ENCODE measurements at regions not wholly inside any gene's neighbourhood (a gene's known extent, or its start where the extent isn't known, plus 50 kb on each side); places are given as distances from the start of the nearest gene placed in this dataset.
"Not testable (repeated sequence)": the region's sequence is repeated elsewhere in the genome, so short reads cannot be mapped to it uniquely, and the experiment has no call there.

DNA sequence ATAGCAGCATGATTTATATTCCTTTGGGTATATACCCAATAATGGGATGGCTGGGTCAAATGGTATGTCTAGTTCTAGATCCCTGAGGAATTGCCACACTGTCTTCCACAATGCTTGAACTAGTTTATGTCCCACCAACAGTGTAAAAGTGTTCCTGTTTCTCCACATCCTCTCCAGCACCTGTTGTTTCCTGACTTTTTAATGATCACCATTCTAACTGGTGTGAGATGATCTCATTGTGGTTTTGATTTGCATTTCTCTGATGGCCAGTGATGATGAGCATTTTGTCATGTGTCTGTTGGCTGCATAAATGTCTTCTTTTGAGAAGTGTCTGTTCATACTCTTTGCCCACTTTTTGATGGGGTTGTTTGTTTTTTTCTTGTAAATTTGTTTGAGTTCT lies 54.0 kb upstream of the GPR89A start:
- in situ Hi-C loops (cut with MboI; ENCODE audit: low pct_ligation_motif_present in 1 of 4, low pct_unique_long_range_greater_than_20kb in 1 of 4, low sequenced_read_pairs in 3 of 4); intact Hi-C loops (cut with DNase I; ENCODE audit: low total_unique reads); H3K27ac ChIP-seq; H3K27me3 ChIP-seq; H3K36me3 ChIP-seq; H3K9me3 ChIP-seq; H3K4me1 ChIP-seq; H3K4me3 ChIP-seq; DNase-seq: not testable (repeated sequence)

GRCh38 chr1:145545055-145545454 lies 62.7 kb upstream of the GPR89A start:
- TF ChIP-seq POLR2AphosphoS5 (IDR thresholded peaks at IDR 0.05) = no peak
- TF ChIP-seq POLR2A (IDR thresholded peaks at IDR 0.05) = no peak
- TF ChIP-seq, protein P1, sequence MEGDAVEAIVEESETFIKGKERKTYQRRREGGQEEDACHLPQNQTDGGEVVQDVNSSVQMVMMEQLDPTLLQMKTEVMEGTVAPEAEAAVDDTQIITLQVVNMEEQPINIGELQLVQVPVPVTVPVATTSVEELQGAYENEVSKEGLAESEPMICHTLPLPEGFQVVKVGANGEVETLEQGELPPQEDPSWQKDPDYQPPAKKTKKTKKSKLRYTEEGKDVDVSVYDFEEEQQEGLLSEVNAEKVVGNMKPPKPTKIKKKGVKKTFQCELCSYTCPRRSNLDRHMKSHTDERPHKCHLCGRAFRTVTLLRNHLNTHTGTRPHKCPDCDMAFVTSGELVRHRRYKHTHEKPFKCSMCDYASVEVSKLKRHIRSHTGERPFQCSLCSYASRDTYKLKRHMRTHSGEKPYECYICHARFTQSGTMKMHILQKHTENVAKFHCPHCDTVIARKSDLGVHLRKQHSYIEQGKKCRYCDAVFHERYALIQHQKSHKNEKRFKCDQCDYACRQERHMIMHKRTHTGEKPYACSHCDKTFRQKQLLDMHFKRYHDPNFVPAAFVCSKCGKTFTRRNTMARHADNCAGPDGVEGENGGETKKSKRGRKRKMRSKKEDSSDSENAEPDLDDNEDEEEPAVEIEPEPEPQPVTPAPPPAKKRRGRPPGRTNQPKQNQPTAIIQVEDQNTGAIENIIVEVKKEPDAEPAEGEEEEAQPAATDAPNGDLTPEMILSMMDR (IDR thresholded peaks at IDR 0.05) = no peak
- no peak for TF ChIP-seq EP300 (IDR thresholded peaks at IDR 0.05; ENCODE audit: low read depth)
- Histone ChIP-seq H3K36me3 (no peaks in the 10 kb centered on the region), H3K9me3 (no peaks in the 10 kb centered on the region), H3K4me1 (no peaks in the 10 kb centered on the region), H3K27me3 (peaks cover 9% of the 10 kb centered on the region), H3K27ac (no peak overlapping the region), H3K4me3 (no peak overlapping the region)
- WGBS, 2 donors (ENCODE audit: low coverage in 1 of 2) = 67 to 93% methylated on average over 1 to 2 of the region's 2 CpGs
- intact Hi-C loops (cut with DNase I; ENCODE audit: low total_unique reads) (no loop called here), in situ Hi-C loops (cut with MboI; ENCODE audit: low pct_ligation_motif_present in 1 of 4, low pct_unique_long_range_greater_than_20kb in 1 of 4, low sequenced_read_pairs in 3 of 4) (no loop called here)
- no peak for DNase-seq

- H3K4me1 ChIP-seq; in situ Hi-C loops (cut with MboI; ENCODE audit: low pct_ligation_motif_present in 1 of 4, low pct_unique_long_range_greater_than_20kb in 1 of 4, low sequenced_read_pairs in 3 of 4); H3K4me3 ChIP-seq; DNase-seq; H3K36me3 ChIP-seq; H3K9me3 ChIP-seq; H3K27ac ChIP-seq; H3K27me3 ChIP-seq; intact Hi-C loops (cut with DNase I; ENCODE audit: low total_unique reads): not testable (repeated sequence)
- WGBS, 2 donors (ENCODE audit: low coverage in 1 of 2) = 76% methylated on average over 3 of the region's 6 CpGs; no CpG with 5 or more reads in 1 of the 2 donors
These were observed 66.1 kb upstream of the GPR89A start for GRCh38 chr1:145541685-145542084.

GRCh38 chr1:145541246-145541645 lies 66.5 kb upstream of the GPR89A start:
- H3K4me3 ChIP-seq; in situ Hi-C loops (cut with MboI; ENCODE audit: low pct_ligation_motif_present in 1 of 4, low pct_unique_long_range_greater_than_20kb in 1 of 4, low sequenced_read_pairs in 3 of 4); H3K36me3 ChIP-seq; H3K27me3 ChIP-seq; H3K27ac ChIP-seq; H3K4me1 ChIP-seq; H3K9me3 ChIP-seq; DNase-seq; intact Hi-C loops (cut with DNase I; ENCODE audit: low total_unique reads): not testable (repeated sequence)
- WGBS, 2 donors (ENCODE audit: low coverage in 1 of 2) = 37 to 47% methylated on average over 4 to 9 of the region's 9 CpGs

- DNase-seq; H3K27me3 ChIP-seq; intact Hi-C loops (cut with DNase I; ENCODE audit: low total_unique reads); H3K36me3 ChIP-seq; H3K4me1 ChIP-seq; H3K4me3 ChIP-seq; in situ Hi-C loops (cut with MboI; ENCODE audit: low pct_ligation_motif_present in 1 of 4, low pct_unique_long_range_greater_than_20kb in 1 of 4, low sequenced_read_pairs in 3 of 4); H3K27ac ChIP-seq; H3K9me3 ChIP-seq: not testable (repeated sequence)
- WGBS, 2 donors (ENCODE audit: low coverage in 1 of 2) = 71% methylated on average over 3 of the region's 3 CpGs; no CpG with 5 or more reads in 1 of the 2 donors
These were observed 69.5 kb upstream of the GPR89A start for GRCh38 chr1:145538118-145538882.

- H3K4me3 ChIP-seq; H3K4me1 ChIP-seq; H3K27ac ChIP-seq; H3K27me3 ChIP-seq; DNase-seq; H3K36me3 ChIP-seq; H3K9me3 ChIP-seq; in situ Hi-C loops (cut with MboI; ENCODE audit: low pct_ligation_motif_present in 1 of 4, low pct_unique_long_range_greater_than_20kb in 1 of 4, low sequenced_read_pairs in 3 of 4); intact Hi-C loops (cut with DNase I; ENCODE audit: low total_unique reads): not testable (repeated sequence)
- 78 to 100% methylated on average over 1 to 2 of the region's 2 CpGs for WGBS, 2 donors (ENCODE audit: low coverage in 1 of 2)
These were observed 70.8 kb upstream of the GPR89A start for GRCh38 chr1:145537003-145537402.

- H3K9me3 ChIP-seq; H3K4me1 ChIP-seq; H3K27me3 ChIP-seq; intact Hi-C loops (cut with DNase I; ENCODE audit: low total_unique reads); H3K27ac ChIP-seq; DNase-seq; H3K4me3 ChIP-seq; H3K36me3 ChIP-seq; in situ Hi-C loops (cut with MboI; ENCODE audit: low pct_ligation_motif_present in 1 of 4, low pct_unique_long_range_greater_than_20kb in 1 of 4, low sequenced_read_pairs in 3 of 4): not testable (repeated sequence)
- WGBS, 2 donors (ENCODE audit: low coverage in 1 of 2) = 0 to 3% methylated on average over 1 to 2 of the region's 2 CpGs
These were observed 72.3 kb upstream of the GPR89A start for GRCh38 chr1:145535461-145535860.

GRCh38 chr1:145528068-145528564 lies 79.7 kb upstream of the GPR89A start:
- H3K27ac ChIP-seq; intact Hi-C loops (cut with DNase I; ENCODE audit: low total_unique reads); in situ Hi-C loops (cut with MboI; ENCODE audit: low pct_ligation_motif_present in 1 of 4, low pct_unique_long_range_greater_than_20kb in 1 of 4, low sequenced_read_pairs in 3 of 4); H3K36me3 ChIP-seq; H3K4me1 ChIP-seq; H3K4me3 ChIP-seq; H3K9me3 ChIP-seq; DNase-seq: not testable (repeated sequence)
- WGBS, 2 donors (ENCODE audit: low coverage in 1 of 2) = 38 to 43% methylated on average over 1 of the region's 1 CpG
- peaks cover 12% of the 10 kb centered on the region for H3K27me3 ChIP-seq

- H3K4me1 ChIP-seq; H3K27me3 ChIP-seq; H3K4me3 ChIP-seq; H3K36me3 ChIP-seq; DNase-seq; intact Hi-C loops (cut with DNase I; ENCODE audit: low total_unique reads); in situ Hi-C loops (cut with MboI; ENCODE audit: low pct_ligation_motif_present in 1 of 4, low pct_unique_long_range_greater_than_20kb in 1 of 4, low sequenced_read_pairs in 3 of 4); H3K9me3 ChIP-seq; H3K27ac ChIP-seq: not testable (repeated sequence)
- 68 to 100% methylated on average over 1 to 3 of the region's 3 CpGs for WGBS, 2 donors (ENCODE audit: low coverage in 1 of 2)
These were observed 87.6 kb upstream of the GPR89A start for GRCh38 chr1:145520159-145520558.

DNA sequence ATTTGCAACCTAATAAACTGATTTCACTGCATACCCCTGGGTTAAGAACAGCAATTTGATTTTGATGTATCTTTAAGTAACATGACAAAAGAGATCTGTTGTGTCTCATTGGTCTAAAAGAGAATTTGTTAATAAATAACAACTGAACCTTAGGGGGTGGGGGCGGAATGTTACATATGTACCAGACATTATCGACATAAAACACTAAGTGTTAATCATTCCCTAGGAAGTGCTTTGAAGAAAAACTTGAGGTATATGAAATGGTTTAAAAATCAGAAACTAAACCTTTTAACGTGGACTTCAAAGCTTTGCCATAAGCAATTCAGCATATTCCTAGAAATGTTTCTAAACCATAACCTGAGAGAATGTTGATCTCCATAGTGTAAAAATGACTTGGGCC lies 88.5 kb upstream of the GPR89A start:
- H3K9me3 ChIP-seq; H3K36me3 ChIP-seq; H3K4me3 ChIP-seq; intact Hi-C loops (cut with DNase I; ENCODE audit: low total_unique reads); H3K27me3 ChIP-seq; DNase-seq; H3K4me1 ChIP-seq; H3K27ac ChIP-seq; in situ Hi-C loops (cut with MboI; ENCODE audit: low pct_ligation_motif_present in 1 of 4, low pct_unique_long_range_greater_than_20kb in 1 of 4, low sequenced_read_pairs in 3 of 4): not testable (repeated sequence)
- 57% methylated on average over 3 of the region's 3 CpGs for WGBS, 2 donors (ENCODE audit: low coverage in 1 of 2)
